ENCODE measurements at regions not wholly inside any gene's neighbourhood (a gene's known extent, or its start where the extent isn't known, plus 50 kb on each side); places are given as distances from the start of the nearest gene placed in this dataset.

- TF ChIP-seq ZFP3 (CRISPR knock-in tag; IDR thresholded peaks at IDR 0.05) (no peak), CSRNP3 (CRISPR knock-in tag; IDR thresholded peaks at IDR 0.05) (no peak), ZFP30 (CRISPR knock-in tag; IDR thresholded peaks at IDR 0.05) (no peak), GLIS3 (CRISPR knock-in tag; IDR thresholded peaks at IDR 0.05) (no peak), POU6F1 (CRISPR knock-in tag; IDR thresholded peaks at IDR 0.05; ENCODE audit: borderline replicate concordance, low read depth) (no peak), TCF4 (CRISPR knock-in tag; IDR thresholded peaks at IDR 0.05; ENCODE audit: borderline replicate concordance) (no peak), CREB5 (CRISPR knock-in tag; IDR thresholded peaks at IDR 0.05; ENCODE audit: low read depth) (no peak), TOX (CRISPR knock-in tag; IDR thresholded peaks at IDR 0.05; ENCODE audit: borderline replicate concordance) (no peak), ARNTL (CRISPR knock-in tag; IDR thresholded peaks at IDR 0.05; ENCODE audit: borderline replicate concordance, low read depth) (no peak), RARB (CRISPR knock-in tag; IDR thresholded peaks at IDR 0.05) (no peak), ESRRG (CRISPR knock-in tag; IDR thresholded peaks at IDR 0.05) (no peak)
Observed at GRCh38 chr6:51045548-51045947, 226.9 kb downstream of the TFAP2B start.

All from SK-N-SH treated with all-trans-retinoic acid at 6 μM for 48 hours (cell line).